GM12874 (cell line): ENCODE measurements at regions not wholly inside any gene's neighbourhood (a gene's known extent, or its start where the extent isn't known, plus 50 kb on each side); places are given as distances from the start of the nearest gene placed in this dataset.

Experiments
- CTCF ChIP-seq: IDR thresholded peaks from 2 replicates; pipeline ENCODE4 v1.5.1; 2011; ENCODE audit warnings: low read depth, mild to moderate bottlenecking, control low read depth, low read length, moderate library complexity; ENCODE audit not compliant: insufficient read depth

- TF ChIP-seq CTCF, result no peak
Observed at GRCh38 chr2:58798676-58799208, 557.6 kb upstream of the FANCL start.

DNA sequence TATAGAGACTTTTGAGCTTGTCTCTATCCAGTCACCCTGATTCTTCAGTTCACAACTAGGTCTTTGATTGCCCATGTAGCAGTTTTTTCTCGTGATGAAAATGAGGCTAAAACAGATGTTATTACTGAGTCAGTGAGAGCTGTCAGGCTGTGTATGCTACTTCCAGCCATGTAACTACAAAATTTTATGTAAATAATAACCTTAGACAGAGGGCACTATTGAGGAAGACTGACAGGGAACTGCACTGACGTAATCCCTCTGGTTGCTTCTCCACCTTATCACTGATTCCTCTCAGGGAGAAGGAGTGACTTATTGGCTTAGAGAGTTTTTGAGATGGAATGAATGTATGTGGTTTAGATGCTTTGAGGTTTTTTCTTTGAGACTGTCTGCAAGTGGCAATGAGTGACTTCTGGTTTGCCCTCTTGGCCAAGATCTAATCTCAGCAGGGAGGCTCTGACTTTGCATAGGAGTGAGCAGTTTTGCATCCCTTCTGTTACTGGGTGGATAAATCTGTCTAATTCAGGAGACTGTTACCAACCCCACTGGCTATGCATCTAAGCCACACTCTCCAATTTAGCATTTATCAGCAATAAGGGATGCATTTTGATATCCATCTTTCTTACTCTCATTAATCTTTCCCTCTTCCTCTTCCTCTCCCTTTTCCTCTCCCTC, 555.2 kb upstream of the FANCL start:
- TF ChIP-seq CTCF, result no peak

- no peak for TF ChIP-seq CTCF
Observed at GRCh38 chr2:58794916-58795315, 553.8 kb upstream of the FANCL start.

DNA sequence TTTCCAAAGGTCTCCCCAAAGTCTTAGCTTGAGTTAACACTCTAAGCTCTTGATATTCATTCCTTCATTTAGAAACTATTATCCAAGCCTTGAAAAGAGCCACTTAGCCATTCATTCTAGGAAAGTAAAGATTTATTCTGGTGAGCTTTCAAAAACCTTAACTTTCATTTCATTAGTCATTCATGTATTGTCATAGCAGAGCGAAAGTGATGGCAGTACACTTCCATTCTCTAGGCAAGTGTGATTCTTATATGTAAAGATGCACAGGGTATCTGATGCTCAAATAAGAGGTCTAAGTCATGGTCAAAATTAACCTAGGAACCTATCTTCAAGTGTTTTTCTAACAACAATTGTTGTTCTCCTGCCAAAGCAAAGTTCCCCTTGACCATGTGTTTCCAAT, 553.0 kb upstream of the FANCL start:
- TF ChIP-seq CTCF, result no peak

- no peak for TF ChIP-seq CTCF
Observed at GRCh38 chr2:58788402-58788801, 547.3 kb upstream of the FANCL start.

GRCh38 chr2:58770846-58771245, 529.7 kb upstream of the FANCL start:
- no peak for TF ChIP-seq CTCF

DNA sequence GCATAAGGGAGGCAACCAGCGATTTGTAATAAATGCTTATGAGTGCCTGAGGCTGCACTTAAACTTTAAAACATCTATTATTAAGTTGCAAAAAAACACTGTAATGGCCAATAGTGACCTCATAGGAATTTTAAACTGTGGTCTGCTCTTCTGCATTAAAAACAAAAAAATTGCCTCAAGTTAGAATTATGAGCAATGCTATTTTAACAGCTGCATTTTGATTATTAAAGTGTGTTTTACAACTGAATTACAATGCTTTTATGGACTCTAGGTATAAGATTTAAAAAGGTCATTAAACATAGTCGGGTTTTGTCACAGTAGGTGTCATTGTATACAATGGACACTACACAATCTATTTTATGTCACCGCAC, 528.7 kb upstream of the FANCL start:
- no peak for TF ChIP-seq CTCF
